Esophagus squamous epithelium (tissue), 5 donors: ENCODE measurements at regions not wholly inside any gene's neighbourhood (a gene's known extent, or its start where the extent isn't known, plus 50 kb on each side); places are given as distances from the start of the nearest gene placed in this dataset.

Experiments
- DNase-seq: peaks from one replicate; lab custom pipeline; 2025; lab: John Stamatoyannopoulos, UW
- H3K27ac ChIP-seq, 4 donors: fragments of 200-600 bp; sonication (generic); one replicate each; pipeline ENCODE4 v1.5.1; 2016 to 2019; ENCODE audit warnings: mild to moderate bottlenecking in 1 of 4
- H3K27me3 ChIP-seq, 4 donors: fragments of 200-600 bp; sonication (generic); 1 replicate in 3 of 4; 2 replicates in 1 of 4; pipeline versions ENCODE4 v1.5.1 to v1.6.0; 2017 to 2021; ENCODE audit warnings: antibody characterized with exemption in 1 of 4
- H3K36me3 ChIP-seq, 3 donors: fragments of 200-600 bp; sonication (generic); one replicate each; pipeline ENCODE4 v1.5.1; 2016 to 2019
- H3K4me1 ChIP-seq, 3 donors: fragments of 200-600 bp; sonication (generic); one replicate each; pipeline ENCODE4 v1.5.1; 2017 to 2019
- H3K4me3 ChIP-seq, 4 donors: fragments of 200-600 bp; sonication (generic); 1 replicate in 3 of 4; 2 replicates in 1 of 4; pipeline ENCODE4 v1.5.1; 2016 to 2019; ENCODE audit warnings: mild to moderate bottlenecking in 2 of 4, moderate library complexity in 1 of 4
- H3K9me3 ChIP-seq, 3 donors: fragments of 200-600 bp; sonication (generic); one replicate each; pipeline ENCODE4 v1.5.1; 2016 to 2019
- POLR2A ChIP-seq, 4 donors: fragments of 450-650 bp; IDR thresholded peaks; one replicate each; pipeline ENCODE4 v1.6.1; 2017; ENCODE audit warnings: antibody characterized with exemption in 4 of 4, mild to moderate bottlenecking in 4 of 4, moderate library complexity in 3 of 4
- WGBS, 2 donors: methylation state at CpG; one replicate each; pipeline ENCODE4 v1.1.5; 2018; 5-methylcytosine and 5-hydroxymethylcytosine counted together
- intact Hi-C: fragments of 100-400 bp; cut with DNase I; formaldehyde crosslinking; loops from one replicate; pipeline ENCODE4 v1.15.0; 2022
- TF ChIP-seq, protein P1 (sequence below), 6 experiments: fragments of 450-650 bp in 4 of 6; fragments of 200-600 bp in 2 of 6; sonication (generic) in 2 of 6; IDR thresholded peaks; one replicate each; pipeline ENCODE4 v1.5.1; 2016 to 2019; ENCODE audit warnings: antibody characterized with exemption in 6 of 6, mild to moderate bottlenecking in 4 of 6, moderate library complexity in 4 of 6
- donor health status: DM: yes; HTN: yes; CAD: no.

GRCh38 chr4:107247738-107248137 is 211.6 kb upstream of the DKK2 start:
- no peaks in the 10 kb centered on the region for H3K27me3 ChIP-seq
- H3K27ac ChIP-seq = no peak overlapping the region
- TF ChIP-seq, protein P1, sequence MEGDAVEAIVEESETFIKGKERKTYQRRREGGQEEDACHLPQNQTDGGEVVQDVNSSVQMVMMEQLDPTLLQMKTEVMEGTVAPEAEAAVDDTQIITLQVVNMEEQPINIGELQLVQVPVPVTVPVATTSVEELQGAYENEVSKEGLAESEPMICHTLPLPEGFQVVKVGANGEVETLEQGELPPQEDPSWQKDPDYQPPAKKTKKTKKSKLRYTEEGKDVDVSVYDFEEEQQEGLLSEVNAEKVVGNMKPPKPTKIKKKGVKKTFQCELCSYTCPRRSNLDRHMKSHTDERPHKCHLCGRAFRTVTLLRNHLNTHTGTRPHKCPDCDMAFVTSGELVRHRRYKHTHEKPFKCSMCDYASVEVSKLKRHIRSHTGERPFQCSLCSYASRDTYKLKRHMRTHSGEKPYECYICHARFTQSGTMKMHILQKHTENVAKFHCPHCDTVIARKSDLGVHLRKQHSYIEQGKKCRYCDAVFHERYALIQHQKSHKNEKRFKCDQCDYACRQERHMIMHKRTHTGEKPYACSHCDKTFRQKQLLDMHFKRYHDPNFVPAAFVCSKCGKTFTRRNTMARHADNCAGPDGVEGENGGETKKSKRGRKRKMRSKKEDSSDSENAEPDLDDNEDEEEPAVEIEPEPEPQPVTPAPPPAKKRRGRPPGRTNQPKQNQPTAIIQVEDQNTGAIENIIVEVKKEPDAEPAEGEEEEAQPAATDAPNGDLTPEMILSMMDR (IDR thresholded peaks at IDR 0.05) = no peak
- TF ChIP-seq POLR2A (IDR thresholded peaks at IDR 0.05) = no peak
- no peak for DNase-seq
- intact Hi-C loops = no loop called here
- H3K4me1 ChIP-seq = no peaks in the 10 kb centered on the region
- no peak overlapping the region for H3K4me3 ChIP-seq
- H3K9me3 ChIP-seq = no peaks in the 10 kb centered on the region
- WGBS, 2 donors = 7 to 25% methylated on average over 1 of the region's 1 CpG
- no peaks in the 10 kb centered on the region for H3K36me3 ChIP-seq

DNA sequence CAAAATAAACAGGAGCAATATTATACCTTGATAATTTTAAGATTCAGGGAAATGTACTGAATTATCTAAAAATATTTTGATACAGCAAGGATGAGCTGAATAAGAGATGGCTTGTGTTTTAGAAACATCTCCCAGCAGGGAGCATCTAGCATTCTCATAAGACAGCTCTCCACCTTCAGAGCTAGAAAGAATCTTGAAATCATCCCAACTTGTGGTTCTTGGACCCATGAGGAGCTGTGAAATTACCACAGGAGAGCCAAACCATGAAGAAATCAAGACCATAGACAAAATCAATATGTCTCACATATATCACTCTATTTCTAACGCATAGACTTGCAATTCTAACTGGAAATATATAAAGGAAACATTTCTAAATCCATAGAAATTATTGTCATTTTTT is 210.6 kb upstream of the DKK2 start:
- Histone ChIP-seq H3K27ac (no peak overlapping the region), H3K4me3 (no peak overlapping the region), H3K27me3 (no peaks in the 10 kb centered on the region), H3K36me3 (no peaks in the 10 kb centered on the region), H3K9me3 (no peaks in the 10 kb centered on the region), H3K4me1 (no peaks in the 10 kb centered on the region)
- 85 to 91% methylated on average over 1 of the region's 1 CpG for WGBS, 2 donors
- intact Hi-C loops = no loop called here
- no peak for DNase-seq
- TF ChIP-seq, protein P1 (IDR thresholded peaks at IDR 0.05) = no peak
- no peak for TF ChIP-seq POLR2A (IDR thresholded peaks at IDR 0.05)

DNA sequence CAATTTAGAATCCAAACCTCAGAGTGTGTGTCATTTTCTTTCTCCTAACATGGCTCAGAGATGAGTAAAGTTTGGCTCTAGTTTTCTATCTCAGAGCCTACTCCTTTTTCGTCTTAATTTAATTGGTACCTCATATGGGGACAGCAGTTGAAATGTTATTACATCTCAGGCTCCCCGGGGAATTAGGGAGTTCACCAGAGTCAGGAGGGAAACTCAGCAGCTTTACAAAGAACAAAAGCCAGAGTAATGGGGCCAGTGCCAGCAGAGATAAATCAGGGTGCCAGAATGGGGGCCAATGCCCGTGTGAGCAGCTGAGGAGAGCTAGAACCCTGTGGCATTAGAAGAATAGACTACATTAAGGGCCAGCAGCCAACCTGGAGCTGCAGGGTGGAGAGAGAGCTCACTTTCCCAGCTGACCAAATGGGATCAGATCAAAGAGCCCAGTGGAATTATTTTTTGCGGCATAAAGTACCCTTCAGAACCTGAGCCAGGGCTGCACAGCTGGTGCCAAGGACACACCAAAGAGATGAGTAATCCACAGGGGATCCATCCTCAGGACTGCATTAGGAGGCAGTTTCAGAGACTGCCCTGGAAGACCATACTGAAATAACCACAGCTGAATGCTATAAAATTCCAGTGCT is 207.1 kb upstream of the DKK2 start:
- WGBS, 2 donors = 30 to 50% methylated on average over 4 of the region's 4 CpGs
- no peak overlapping the region for H3K27ac ChIP-seq
- intact Hi-C loops = no loop called here
- no peak for DNase-seq
- H3K4me3 ChIP-seq = no peak overlapping the region
- no peaks in the 10 kb centered on the region for H3K27me3 ChIP-seq
- H3K36me3 ChIP-seq = no peaks in the 10 kb centered on the region
- no peak for TF ChIP-seq POLR2A (IDR thresholded peaks at IDR 0.05)
- TF ChIP-seq, protein P1 (IDR thresholded peaks at IDR 0.05) = no peak
- H3K4me1 ChIP-seq = no peaks in the 10 kb centered on the region
- H3K9me3 ChIP-seq = no peaks in the 10 kb centered on the region

DNA sequence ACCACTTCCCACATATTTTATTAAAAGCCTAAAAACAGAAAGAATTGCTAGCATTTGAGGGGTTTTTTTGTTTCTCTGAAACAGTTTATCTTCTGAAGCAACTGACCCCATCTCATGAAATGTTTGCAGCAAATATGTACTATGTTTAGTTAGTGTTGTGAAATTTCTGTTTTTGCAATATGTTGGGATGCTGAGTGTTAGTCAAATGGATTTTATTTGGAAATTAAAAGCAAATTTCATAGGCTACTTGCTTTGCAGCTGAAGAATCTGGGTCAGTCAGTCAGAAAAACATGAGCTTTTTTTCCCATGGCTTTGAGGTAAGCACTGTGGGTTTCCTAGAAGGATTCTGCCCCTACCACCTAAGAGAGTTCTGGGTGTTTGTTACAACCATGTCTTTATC is 184.9 kb upstream of the DKK2 start:
- Histone ChIP-seq H3K4me3 (no peak overlapping the region), H3K4me1 (no peaks in the 10 kb centered on the region), H3K27me3 (no peaks in the 10 kb centered on the region), H3K36me3 (no peaks in the 10 kb centered on the region), H3K27ac (no peak overlapping the region), H3K9me3 (no peaks in the 10 kb centered on the region)
- DNase-seq = no peak
- TF ChIP-seq, protein P1 (IDR thresholded peaks at IDR 0.05) = no peak
- TF ChIP-seq POLR2A (IDR thresholded peaks at IDR 0.05) = no peak
- intact Hi-C loops = no loop called here

DNA sequence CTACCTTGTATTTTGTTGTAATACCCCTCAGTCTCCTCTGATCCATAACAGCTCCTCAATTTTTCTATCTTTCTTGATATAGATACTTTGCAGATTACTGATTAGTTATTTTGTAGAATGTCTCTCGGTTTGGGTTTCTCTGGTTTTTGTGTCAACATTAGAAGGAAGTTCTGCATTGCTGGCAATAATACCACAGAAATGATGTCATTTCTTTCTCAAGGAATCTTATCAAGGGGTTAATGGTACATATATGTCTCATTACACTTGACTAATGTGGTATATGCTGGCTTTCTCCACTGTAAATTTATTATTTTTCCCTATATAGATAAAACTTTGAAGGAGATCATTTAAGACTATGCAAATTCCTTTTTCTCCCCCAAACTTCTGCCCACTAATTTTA is 183.6 kb upstream of the DKK2 start:
- intact Hi-C loops = no loop called here
- no peak for DNase-seq
- 67 to 77% methylated on average over 1 of the region's 1 CpG for WGBS, 2 donors
- no peaks in the 10 kb centered on the region for H3K36me3 ChIP-seq
- no peaks in the 10 kb centered on the region for H3K9me3 ChIP-seq
- no peaks in the 10 kb centered on the region for H3K4me1 ChIP-seq
- no peak overlapping the region for H3K27ac ChIP-seq
- H3K4me3 ChIP-seq = no peak overlapping the region
- no peaks in the 10 kb centered on the region for H3K27me3 ChIP-seq
- no peak for TF ChIP-seq POLR2A (IDR thresholded peaks at IDR 0.05)
- TF ChIP-seq, protein P1 (IDR thresholded peaks at IDR 0.05) = no peak
